Loucy (cell line): ENCODE measurements at regions not wholly inside any gene's neighbourhood (a gene's known extent, or its start where the extent isn't known, plus 50 kb on each side); places are given as distances from the start of the nearest gene placed in this dataset.

Source experiments
- EZH2phosphoT487 ChIP-seq: fragments of 200-600 bp; IDR thresholded peaks from 2 replicates; pipeline ENCODE4 v1.6.1; 2018; ENCODE audit warnings: antibody characterized with exemption, mild to moderate bottlenecking, moderate library complexity, borderline replicate concordance
- TF ChIP-seq, protein P1 (sequence below): fragments of 200-600 bp; sonication (generic); conservative IDR thresholded peaks from 2 replicates; pipeline ENCODE4 v1.5.1; 2014; ENCODE audit warnings: mild to moderate bottlenecking, antibody characterized with exemption, low read length

DNA sequence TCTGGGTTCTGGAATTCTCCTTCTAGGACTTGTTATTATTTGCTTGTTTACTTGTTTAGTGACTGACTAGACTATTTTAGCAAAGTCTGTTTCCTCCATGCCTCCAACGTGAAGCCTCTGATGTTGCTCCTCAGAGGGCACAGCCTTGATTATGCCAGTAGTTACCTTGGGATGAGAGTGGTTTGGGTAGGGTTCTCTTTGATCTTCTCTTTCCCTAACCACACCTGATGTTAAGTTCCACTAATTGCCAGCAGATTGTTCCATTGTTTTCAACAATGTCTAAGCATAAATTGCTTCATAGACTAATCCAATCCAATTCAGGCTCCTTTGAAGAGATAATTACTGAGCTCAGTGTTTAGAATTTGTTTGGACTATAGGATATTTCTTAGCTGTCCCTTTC, 352.7 kb upstream of the DIPK2B start:
- TF ChIP-seq, protein P1, sequence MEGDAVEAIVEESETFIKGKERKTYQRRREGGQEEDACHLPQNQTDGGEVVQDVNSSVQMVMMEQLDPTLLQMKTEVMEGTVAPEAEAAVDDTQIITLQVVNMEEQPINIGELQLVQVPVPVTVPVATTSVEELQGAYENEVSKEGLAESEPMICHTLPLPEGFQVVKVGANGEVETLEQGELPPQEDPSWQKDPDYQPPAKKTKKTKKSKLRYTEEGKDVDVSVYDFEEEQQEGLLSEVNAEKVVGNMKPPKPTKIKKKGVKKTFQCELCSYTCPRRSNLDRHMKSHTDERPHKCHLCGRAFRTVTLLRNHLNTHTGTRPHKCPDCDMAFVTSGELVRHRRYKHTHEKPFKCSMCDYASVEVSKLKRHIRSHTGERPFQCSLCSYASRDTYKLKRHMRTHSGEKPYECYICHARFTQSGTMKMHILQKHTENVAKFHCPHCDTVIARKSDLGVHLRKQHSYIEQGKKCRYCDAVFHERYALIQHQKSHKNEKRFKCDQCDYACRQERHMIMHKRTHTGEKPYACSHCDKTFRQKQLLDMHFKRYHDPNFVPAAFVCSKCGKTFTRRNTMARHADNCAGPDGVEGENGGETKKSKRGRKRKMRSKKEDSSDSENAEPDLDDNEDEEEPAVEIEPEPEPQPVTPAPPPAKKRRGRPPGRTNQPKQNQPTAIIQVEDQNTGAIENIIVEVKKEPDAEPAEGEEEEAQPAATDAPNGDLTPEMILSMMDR, result no peak
- no peak for TF ChIP-seq EZH2phosphoT487
